Erythroblast (primary cell): ENCODE measurements at regions not wholly inside any gene's neighbourhood (a gene's known extent, or its start where the extent isn't known, plus 50 kb on each side); places are given as distances from the start of the nearest gene placed in this dataset.

ENCODE experiments used
- GATA1 ChIP-seq: IDR thresholded peaks from 2 replicates; pipeline ENCODE4 v1.6.1; 2011; ENCODE audit warnings: low read depth, mild to moderate bottlenecking, control low read depth, low read length, moderate library complexity
- POLR2A ChIP-seq: IDR thresholded peaks from 2 replicates; pipeline ENCODE4 v1.6.1; 2011; ENCODE audit warnings: mild to moderate bottlenecking, low read length

GRCh38 chr1:232511172-232511571, 118.8 kb downstream of the SIPA1L2 start:
- no peak for TF ChIP-seq POLR2A
- TF ChIP-seq GATA1: no peak
